GM19023 (cell line): ENCODE measurements at regions not wholly inside any gene's neighbourhood (a gene's known extent, or its start where the extent isn't known, plus 50 kb on each side); places are given as distances from the start of the nearest gene placed in this dataset.
"Not testable (repeated sequence)": the region's sequence is repeated elsewhere in the genome, so short reads cannot be mapped to it uniquely, and the experiment has no call there.

ENCODE experiments used
- ATAC-seq: cut with Tn5 transposase; IDR thresholded peaks from one replicate; pipeline ENCODE4 v1.9.1; 2021; ENCODE audit warnings: mild to moderate bottlenecking, moderate library complexity; ENCODE audit not compliant: unreplicated experiment

- not testable (repeated sequence) for ATAC-seq
Measured at GRCh38 chr11:67779189-67779875, 104.9 kb upstream of the ALDH3B2 start.

DNA sequence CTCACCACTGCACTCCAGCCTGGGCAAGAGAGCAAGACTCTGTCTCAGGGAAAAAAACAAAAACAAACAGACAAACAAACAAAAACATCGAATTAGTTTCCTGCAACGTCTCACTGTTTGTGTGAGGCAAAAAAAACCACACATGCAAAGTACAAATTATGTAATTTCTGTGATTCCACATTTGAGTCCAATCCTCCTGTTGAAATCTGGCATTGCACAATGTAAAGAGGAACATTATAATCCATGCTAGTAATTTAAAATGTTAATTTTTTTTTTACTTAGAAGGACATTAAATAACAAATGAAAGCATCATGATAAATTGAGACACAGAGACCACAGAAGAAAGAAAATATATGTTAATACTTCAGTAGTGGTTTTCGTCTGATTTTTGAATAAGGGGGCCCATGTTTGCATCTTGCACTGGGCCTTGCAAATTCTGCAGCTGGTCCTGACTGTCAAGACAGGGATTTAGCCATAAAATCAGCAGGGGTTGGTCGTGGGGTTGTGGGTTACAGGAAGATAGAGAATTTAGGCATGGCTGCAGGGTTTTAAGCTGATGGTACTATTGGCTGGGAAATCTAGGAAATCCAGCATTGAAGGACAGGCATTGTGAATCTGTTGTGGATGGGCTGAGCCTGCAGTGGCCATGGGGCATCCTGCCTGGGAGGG is 102.6 kb upstream of the ALDH3B2 start:
- ATAC-seq: no peak

GRCh38 chr11:67774175-67774574 is 99.8 kb upstream of the ALDH3B2 start:
- ATAC-seq: not testable (repeated sequence)

GRCh38 chr11:67768001-67768730 is 93.7 kb upstream of the ALDH3B2 start:
- not testable (repeated sequence) for ATAC-seq

GRCh38 chr11:67761211-67761610 is 86.8 kb upstream of the ALDH3B2 start:
- ATAC-seq: not testable (repeated sequence)

DNA sequence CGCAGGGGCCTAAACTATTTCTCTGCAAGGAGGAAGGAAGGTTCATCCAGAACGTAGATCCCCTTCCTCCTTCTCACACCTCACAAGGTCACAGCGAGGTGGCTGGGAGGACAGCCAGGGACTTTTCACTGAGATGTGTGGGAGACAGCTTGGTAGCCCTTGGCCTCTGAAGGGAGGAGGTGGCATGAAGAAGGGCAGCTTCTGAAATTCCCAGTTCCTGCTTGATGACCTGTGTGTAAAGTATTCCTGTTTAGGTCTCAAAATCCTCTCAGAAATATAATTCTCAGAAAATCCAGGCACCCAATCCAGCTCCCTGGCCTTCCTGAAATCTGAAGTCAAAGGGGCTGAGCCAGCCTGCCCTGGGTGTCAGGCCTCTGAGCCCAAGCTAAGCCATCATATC is 84.9 kb upstream of the ALDH3B2 start:
- not testable (repeated sequence) for ATAC-seq

DNA sequence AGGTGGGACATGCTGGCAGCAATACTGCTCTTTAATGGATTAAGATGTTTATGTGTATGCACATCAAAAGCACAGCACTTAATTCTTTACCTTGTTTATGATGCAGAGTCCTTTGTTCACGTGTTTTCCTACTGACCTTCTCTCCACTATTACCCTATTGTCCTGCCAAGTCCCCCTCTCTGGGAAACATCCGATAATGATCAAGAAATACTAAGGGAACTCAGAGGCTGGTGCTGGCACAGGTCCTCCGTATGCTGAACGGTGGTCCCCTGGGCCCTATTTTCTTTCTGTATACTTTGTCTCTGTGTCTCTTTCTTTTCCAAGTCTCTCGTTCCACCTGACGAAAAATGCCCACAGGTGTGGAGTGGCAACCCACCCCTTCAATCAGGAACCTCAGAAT is 84.0 kb upstream of the ALDH3B2 start:
- not testable (repeated sequence) for ATAC-seq

GRCh38 chr11:67758009-67758408 is 83.6 kb upstream of the ALDH3B2 start:
- not testable (repeated sequence) for ATAC-seq

GRCh38 chr11:67753820-67754219 is 79.4 kb upstream of the ALDH3B2 start:
- ATAC-seq: not testable (repeated sequence)

- ATAC-seq: no peak
Measured at GRCh38 chr11:67745181-67745726, 70.8 kb upstream of the ALDH3B2 start.

- not testable (repeated sequence) for ATAC-seq
Measured at GRCh38 chr11:67744231-67744630, 69.8 kb upstream of the ALDH3B2 start.

DNA sequence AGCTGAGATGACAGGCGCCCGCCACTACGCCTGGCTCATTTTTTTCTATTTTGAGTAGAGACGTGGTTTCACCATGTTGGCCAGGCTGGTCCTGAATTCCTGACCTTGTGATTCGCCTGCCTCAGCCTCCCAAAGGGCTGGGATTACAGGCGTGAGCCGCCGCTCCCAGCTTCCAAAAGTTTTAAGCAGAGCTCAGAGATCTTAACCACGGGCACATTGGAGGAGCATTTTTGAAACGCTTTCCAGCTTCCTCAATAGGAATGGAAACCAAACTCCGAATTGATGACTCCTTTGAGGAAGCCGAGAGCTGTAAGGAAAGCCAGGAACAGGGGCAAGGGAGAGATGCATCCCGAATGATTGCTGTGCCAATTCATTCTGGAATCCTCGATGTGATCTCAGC is 63.8 kb upstream of the ALDH3B2 start:
- ATAC-seq: not testable (repeated sequence)

DNA sequence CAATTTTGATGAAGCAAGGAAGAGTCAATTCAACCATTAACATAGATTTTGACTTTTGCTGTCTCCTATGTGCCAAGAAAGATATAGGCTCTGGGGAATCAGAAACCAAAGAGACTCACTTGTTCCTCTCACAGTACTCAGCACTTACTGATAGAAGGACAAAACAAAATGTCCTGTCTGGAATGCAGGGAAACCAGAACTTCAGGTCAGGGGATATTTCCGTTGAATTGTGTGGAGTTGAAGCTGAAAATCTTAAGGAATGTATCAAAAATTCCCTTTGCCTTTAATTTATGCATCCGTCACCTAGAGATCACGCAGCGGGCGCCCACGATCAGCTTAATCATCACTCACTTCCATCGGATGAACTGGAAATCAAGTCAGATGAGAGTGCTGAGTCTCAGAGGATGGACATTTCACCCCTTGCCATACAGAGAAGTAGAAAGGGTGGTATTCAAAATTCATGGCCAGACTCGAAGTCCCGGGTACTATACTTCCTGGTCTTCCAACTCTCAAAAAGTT is 63.2 kb upstream of the ALDH3B2 start:
- ATAC-seq: not testable (repeated sequence)

DNA sequence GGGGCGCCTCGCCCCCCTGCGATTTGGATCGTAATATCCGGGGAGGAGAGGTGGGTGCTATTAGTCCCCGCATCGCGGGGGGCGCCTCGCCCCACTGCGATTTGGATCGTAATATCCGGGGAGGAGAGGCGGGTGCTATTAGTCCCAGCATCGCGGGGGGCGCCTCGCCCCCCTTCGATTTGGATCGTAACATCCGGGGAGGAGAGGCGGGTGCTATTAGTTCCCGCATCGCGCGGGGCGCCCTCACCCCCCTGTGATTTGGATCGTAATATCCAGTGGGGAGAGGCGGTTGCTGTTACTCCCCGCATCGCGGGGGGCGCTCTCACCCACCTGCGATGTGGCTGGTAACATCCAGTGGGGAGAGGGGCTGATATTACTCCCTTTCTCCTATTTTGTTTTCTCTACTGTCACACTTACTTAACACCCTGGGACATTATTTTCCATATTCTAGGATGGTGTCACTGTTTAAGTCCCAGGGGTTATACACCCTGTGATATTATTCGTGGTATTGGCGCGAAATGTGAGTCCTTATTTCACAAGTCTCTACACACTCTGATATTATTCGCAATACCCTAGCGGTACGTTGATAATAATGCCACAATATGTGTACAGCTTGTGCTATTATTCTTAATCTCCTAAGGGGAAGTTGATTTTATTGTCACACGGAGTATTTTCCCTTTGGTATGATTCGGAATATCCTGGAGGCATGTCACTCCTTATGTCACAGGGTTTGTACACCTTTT is 57.8 kb upstream of the ALDH3B2 start:
- ATAC-seq: no peak

- ATAC-seq: no peak
Measured at GRCh38 chr11:67731583-67731982, 57.2 kb upstream of the ALDH3B2 start.

- ATAC-seq: not testable (repeated sequence)
Measured at GRCh38 chr11:67728163-67728571, 53.7 kb upstream of the ALDH3B2 start.

DNA sequence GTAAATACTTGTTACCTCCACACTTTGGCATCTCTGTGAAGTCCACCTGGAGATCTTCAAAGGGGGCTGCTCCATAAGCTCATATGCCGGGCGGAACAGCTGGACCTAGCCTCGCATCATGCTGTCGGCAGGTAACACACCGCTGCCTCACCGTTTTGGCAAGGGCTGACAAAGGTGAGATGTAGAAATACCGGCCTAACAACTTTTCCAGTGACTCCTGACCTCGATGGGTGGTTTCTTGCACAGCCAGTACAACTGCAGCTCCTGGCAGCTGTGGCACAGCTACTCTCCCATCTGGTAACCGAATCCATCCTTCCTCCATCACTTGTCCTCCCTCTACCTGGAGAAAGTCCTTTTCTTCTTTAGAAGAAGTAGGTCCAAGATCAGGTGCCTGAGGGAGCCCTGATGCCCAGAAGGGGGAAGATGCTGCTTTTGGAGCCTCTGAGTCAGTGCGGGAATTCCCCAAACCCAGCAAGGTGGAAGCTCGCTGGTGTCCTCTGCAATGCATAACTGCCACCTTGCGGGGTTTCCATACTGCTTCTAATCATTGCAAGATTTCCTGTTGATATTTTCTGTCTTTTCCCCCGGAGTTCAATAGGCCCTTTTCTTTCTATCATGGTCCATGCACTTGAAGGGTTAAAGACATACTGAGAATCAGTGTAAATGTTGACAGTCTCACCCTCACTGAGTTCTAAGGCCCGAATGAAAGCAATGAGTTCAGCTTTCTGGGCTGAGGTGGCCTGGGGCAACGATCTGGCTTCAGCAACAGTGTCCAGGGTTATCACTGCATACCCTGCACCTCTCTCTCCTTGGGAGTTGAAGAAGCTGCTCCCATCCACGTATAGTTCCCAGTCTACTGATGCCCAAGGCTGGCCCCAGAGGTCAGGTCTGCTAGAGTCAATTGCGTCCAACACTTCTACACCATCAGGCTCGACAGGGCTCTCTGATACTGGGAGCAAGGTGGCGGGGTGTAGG is 52.9 kb upstream of the ALDH3B2 start:
- not testable (repeated sequence) for ATAC-seq
